ENCODE measurements at regions not wholly inside any gene's neighbourhood (a gene's known extent, or its start where the extent isn't known, plus 50 kb on each side); places are given as distances from the start of the nearest gene placed in this dataset.

GRCh38 chr12:90245391-90245790 is 536.8 kb upstream of the ATP2B1 start:
- H3K27me3 ChIP-seq = no peaks in the 10 kb centered on the region
- no peaks in the 10 kb centered on the region for H3K4me1 ChIP-seq
- no peaks in the 10 kb centered on the region for H3K36me3 ChIP-seq
- no peaks in the 10 kb centered on the region for H3K9me3 ChIP-seq
- DNase-seq (peak in 1 of 4 donors; percentile 18), ATAC-seq (no peak)
- intact Hi-C loops (cut with DNase I) = no loop called here
- no peak overlapping the region for H3K4me3 ChIP-seq
- TF ChIP-seq CTCF (IDR thresholded peaks at IDR 0.05) = no peak
- H3K27ac ChIP-seq = no peak overlapping the region

- Histone ChIP-seq H3K9me3 (no peaks in the 10 kb centered on the region), H3K36me3 (no peaks in the 10 kb centered on the region), H3K4me3 (no peak overlapping the region), H3K4me1 (no peaks in the 10 kb centered on the region), H3K27ac (no peak overlapping the region), H3K27me3 (no peaks in the 10 kb centered on the region)
- DNase-seq (no peak), ATAC-seq (no peak)
- TF ChIP-seq CTCF (IDR thresholded peaks at IDR 0.05) = no peak
- intact Hi-C loops (cut with DNase I) = no loop called here
Measured at GRCh38 chr12:90244232-90244631, 535.6 kb upstream of the ATP2B1 start.

- H3K27me3 ChIP-seq = no peaks in the 10 kb centered on the region
- intact Hi-C loops (cut with DNase I) = no loop called here
- no peak overlapping the region for H3K27ac ChIP-seq
- no peaks in the 10 kb centered on the region for H3K36me3 ChIP-seq
- no peaks in the 10 kb centered on the region for H3K4me1 ChIP-seq
- DNase-seq = peak in 2 of 4 donors; percentile 55 to 61
- ATAC-seq = no peak
- no peak for TF ChIP-seq CTCF (IDR thresholded peaks at IDR 0.05)
- no peak overlapping the region for H3K4me3 ChIP-seq
- no peaks in the 10 kb centered on the region for H3K9me3 ChIP-seq
Measured at GRCh38 chr12:90243211-90243610, 534.6 kb upstream of the ATP2B1 start.

- H3K9me3 ChIP-seq = no peaks in the 10 kb centered on the region
- H3K36me3 ChIP-seq = no peaks in the 10 kb centered on the region
- ATAC-seq (no peak), DNase-seq (no peak)
- TF ChIP-seq CTCF (IDR thresholded peaks at IDR 0.05) = no peak
- H3K4me3 ChIP-seq = no peak overlapping the region
- H3K27ac ChIP-seq = no peak overlapping the region
- intact Hi-C loops (cut with DNase I) = no loop called here
- H3K4me1 ChIP-seq = no peaks in the 10 kb centered on the region
- no peaks in the 10 kb centered on the region for H3K27me3 ChIP-seq
Measured at GRCh38 chr12:90239732-90240260, 531.2 kb upstream of the ATP2B1 start.

- no peak for ATAC-seq
- no peaks in the 10 kb centered on the region for H3K4me1 ChIP-seq
- no peak overlapping the region for H3K27ac ChIP-seq
- TF ChIP-seq CTCF (IDR thresholded peaks at IDR 0.05) = no peak
- intact Hi-C loops (cut with DNase I) = no loop called here
- H3K9me3 ChIP-seq = no peaks in the 10 kb centered on the region
- DNase-seq = no peak
- H3K27me3 ChIP-seq = no peaks in the 10 kb centered on the region
- no peaks in the 10 kb centered on the region for H3K36me3 ChIP-seq
- no peak overlapping the region for H3K4me3 ChIP-seq
Measured at GRCh38 chr12:90238663-90239271, 530.1 kb upstream of the ATP2B1 start.

Data from left lung (tissue), 4 donors.